Hypothalamus (tissue), 51 donors: ENCODE measurements at regions not wholly inside any gene's neighbourhood (a gene's known extent, or its start where the extent isn't known, plus 50 kb on each side); places are given as distances from the start of the nearest gene placed in this dataset.

Source experiments
- DNase-seq, 51 donors: peaks; one replicate each; lab custom pipeline; 2025; lab: John Stamatoyannopoulos, UW

DNA sequence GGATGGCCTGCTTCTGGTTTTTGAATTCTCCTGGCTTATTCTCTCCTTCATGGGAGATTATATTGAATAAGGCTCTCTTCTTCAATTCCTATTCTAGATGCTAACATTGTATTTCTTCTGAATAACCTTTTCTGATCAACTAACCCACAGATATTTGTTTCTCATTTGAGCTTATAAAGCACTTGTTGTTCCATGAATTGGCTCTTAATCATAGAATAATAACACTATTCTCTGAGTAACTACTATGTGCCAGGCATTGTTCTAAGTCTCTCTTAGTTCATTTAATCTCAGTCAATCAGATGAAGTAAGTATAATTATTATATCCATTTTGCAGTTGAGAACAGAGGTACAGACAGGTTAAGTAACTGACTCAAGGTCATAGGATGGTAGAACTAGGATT, 136.3 kb upstream of the MLIP start:
- no peak for DNase-seq

DNA sequence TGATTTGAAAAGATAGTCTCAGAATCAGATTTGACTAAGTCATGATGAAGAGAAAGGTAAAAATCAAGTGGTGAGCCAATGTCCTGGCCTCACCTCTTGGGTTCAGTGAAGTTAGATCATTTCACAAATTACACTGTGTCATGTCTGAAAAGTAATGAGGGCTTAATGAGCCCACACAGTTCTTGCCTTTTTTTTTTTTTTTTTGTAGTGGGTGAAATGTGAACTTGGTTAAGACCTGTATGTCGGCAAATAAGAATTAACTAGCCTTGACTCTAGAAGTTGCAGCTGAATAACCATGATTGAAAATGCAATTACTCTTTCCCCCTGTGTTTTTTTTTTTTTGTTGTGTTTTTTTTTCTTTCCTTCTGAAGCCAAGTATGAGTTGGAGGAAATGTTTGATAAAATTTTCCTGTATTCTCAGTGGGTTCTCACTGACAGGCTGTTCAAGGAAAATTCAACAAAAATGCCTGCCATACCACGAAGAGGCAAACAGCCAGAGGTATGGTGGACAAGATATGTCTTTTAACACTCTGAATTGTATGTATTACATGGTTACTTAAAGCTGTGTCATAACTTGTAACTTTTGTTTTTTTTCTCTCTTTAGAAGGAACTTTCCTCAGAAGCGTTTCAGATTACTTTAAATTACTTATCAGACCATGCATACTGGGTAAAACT, 135.2 kb upstream of the MLIP start:
- DNase-seq, result no peak

DNA sequence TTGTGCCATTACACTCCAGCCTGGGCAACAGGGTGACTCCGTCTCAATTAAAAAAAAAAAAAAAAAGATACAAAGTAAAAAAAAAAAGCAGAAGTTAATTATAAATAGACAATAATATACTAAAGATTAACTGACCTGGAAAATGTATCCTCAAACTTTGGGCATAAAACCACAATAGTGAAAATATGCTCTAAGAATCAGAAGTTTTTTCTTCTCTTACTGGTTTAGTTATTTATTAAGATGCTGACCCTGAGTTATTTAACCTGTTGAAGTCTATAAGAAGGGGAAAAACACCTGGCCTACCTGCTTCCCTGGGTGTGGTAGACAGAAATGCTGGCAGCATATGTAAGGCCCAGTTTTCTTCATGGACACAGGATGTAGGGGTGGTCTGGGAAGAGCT, 133.7 kb upstream of the MLIP start:
- no peak for DNase-seq

DNA sequence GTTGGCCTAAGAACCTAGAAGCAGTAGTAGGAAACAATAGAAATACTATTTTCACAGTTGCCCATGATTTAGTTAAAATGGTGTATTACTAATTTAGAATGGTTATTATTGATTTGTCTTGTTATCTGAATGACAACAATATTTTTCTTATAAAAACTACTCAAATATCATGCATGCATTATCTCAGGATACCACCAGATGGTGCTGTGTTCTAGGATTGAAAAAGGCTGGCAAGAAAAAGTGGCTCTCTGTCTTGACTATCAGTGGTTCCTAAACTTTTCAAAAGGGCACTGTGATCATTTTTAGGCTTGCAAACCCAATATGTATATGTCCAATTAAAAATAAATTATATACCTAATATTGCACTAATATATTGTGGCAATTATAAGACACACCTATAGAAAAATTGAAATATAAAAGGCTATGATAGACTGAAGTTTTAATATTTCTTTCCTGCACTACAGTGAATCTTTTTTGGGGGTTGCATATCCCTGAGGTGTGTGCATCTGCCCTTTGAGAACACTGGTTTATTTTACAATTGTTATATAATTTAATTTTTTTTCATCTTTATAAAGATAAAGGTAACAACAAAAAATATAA, 131.7 kb upstream of the MLIP start:
- peak in 4 of 51 donors; percentile 1 to 23 (median 4) for DNase-seq

DNA sequence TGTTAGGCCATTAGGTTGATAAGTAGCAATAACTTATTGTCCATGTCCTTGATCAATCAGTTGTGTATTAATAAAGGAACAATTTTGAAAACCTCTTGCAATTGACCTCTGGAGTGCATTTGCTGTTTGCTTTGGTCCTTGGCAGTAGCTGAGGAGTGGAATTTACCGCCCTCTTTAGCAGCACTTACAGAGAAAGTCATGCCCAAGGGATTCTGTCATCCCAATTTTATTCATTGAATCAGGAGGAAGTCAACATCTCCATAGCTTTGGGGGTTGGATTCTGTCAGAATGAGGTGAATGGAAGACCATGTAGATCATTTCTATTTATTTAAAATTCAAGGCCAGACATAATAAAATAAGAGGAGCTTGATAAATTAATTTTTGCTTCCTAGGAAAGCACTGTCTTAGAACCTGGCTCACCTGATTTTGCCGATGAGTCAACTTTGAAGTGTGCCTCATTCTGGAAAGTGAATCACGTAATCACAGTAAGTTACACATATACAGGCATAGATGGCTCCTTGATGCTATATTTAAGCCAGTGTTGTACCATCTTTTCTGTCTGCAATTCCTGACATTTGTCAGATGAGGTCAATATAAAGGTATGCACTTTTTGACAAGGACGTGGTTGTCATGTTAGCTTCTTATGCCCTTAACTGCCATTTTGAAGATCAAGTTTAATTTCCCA, 128.7 kb upstream of the MLIP start:
- peak in 1 of 51 donors; percentile 2 for DNase-seq

DNA sequence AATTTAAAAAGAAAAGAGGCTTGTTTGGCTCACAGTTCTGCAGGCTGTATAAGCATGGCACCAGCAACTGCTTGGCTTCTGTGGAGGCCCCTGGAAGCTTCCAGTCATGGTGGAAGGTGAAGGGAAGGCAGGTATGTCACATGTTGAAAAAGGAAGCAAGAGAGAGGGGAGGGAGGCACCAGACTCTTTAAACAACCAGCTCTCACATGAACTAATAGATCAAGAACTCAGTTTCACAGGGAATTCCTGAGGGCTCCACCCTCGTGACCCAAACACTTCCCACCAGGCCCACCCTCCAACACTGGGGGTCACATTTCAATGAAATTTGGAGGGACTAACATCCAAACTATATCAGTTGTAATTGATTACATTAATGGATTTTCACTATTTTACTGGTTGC, 127.9 kb upstream of the MLIP start:
- no peak for DNase-seq

DNA sequence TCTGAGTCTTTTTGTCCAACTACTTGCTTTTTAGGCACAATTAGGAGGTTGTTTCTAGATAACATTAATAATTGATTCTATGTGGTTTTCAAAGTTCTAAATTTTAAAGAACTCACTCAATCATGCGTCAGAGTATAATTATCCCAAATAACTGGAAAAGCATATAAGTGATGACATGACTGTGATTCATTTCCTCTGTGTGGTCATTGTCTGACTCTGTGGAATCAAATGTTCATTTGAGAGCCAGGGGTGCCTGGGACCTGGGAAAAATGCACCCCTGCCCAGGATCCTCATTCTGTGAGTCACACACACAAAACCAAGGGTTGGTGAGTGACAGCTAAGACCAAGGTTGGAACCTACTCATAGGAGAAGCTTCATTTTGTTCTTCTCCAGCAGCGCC, 127.1 kb upstream of the MLIP start:
- no peak for DNase-seq

DNA sequence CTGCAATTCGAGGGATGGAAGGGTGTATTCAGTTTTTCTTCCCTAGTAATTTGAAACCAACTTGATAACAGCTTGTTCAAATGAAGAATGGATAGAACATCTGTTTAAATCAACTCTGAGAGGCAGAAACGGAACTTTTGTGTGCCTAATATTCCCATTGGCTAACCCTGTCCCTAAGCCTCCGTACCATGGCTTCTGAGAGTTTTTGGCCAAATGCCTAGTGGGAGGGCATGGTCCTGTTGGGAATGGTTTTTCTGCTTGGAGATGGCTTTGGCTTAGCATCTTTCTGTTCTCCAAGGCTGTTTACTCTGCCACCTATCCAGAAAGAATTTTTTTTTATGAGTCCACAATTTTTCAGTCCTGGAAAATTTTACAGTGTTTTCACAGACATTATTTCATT, 126.7 kb upstream of the MLIP start:
- no peak for DNase-seq

DNA sequence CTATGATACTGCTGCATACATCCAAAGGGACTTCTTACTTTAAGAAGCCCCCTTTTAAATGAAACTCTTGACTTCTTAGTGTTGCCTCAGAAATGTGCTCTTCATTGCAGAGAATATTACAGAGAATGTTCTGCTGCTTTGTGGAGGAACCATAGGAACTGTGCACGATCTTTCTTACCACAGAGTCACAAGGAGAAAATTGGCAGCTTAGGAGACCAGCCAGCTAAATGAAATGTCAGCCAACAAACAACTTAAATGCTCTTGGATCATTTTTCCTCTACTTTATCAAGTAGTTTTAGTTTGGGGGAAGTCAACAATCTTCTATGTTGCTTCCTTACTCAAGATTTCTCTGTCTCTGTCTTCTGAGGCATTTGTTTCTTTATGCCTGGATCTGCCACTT, 125.9 kb upstream of the MLIP start:
- no peak for DNase-seq

DNA sequence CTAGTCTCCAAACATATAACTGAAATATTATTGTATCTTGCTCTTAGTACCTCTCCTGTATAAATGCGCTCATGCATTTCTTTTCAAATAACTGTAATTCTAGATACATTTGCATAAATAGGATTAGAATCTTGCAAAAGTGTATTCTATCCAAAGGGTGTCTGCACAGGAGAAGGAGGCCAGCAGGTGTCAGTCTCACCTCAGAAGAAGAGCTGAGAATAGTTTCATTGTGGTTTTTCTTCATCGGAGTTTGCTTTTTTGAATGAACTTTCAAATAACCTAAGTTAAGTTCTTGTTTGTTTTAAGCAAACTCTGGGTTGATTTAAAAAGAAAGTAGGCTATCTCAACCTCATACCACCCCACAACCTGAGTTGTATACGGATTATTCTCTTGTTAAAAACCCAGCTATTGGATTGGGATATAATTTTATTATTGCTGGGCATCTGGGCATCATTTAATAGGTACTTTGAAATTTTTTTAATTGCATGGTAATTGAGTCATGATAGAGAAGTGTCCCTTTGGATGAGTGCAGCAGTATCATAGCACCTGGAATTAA, 125.0 kb upstream of the MLIP start:
- DNase-seq, result peak in 16 of 51 donors; percentile 1 to 42 (median 10)

DNA sequence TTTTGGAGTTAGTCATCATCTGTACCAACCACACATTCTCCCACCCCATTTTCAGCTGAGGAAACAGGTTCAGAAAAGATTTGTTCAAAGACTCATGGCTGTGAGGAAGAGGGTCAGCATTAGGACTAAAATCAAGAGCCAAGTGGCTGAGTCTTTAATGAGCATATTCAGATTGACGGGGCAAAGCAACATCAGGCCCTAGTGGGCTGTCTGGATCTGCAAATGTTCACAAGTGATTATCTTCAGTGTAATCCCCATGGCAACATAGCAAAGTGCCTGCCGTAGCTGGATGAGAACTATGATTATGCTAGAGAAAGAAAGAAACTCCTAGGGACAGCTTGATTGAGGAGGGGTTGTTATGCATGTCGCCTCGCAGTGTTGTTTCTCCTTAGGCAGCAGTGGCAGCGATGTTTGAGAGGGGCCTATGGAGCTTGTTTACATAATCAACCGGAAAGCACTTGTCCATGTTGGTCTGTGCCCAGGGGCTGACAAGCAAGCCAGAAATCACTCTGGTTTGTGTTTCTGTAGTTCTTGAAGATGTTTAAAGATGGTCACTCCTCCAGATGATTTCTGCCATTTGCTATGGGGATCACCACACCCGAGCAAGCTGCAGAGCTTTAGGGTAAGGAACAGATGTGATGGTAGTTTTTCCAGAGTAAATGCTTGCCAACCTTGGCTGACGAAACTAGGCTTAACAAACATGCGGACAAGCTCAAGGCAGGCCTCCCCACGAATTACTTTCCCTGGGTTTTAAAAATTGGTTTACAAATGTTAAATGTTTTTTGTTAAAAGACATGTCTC, 124.3 kb upstream of the MLIP start:
- DNase-seq, result peak in 8 of 51 donors; percentile 1 to 45 (median 6)

DNA sequence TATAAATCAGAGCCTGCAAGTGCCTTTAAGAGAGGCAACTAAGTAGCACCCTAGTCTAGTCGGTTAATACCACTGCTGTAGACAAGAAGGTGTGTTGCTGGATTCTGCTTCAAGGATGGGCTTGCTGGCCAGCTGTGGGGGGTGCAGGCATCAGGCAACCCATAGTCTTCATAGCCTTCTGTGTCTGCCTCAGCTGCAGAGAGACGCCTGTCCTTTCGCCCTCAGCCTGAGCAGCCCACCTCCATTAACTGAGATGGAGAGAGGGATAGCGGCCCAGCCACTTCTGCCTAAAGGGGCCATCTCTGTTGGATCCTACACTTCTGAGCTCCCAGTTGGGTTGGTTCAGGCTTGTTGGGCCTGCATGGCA, 123.7 kb upstream of the MLIP start:
- no peak for DNase-seq

DNA sequence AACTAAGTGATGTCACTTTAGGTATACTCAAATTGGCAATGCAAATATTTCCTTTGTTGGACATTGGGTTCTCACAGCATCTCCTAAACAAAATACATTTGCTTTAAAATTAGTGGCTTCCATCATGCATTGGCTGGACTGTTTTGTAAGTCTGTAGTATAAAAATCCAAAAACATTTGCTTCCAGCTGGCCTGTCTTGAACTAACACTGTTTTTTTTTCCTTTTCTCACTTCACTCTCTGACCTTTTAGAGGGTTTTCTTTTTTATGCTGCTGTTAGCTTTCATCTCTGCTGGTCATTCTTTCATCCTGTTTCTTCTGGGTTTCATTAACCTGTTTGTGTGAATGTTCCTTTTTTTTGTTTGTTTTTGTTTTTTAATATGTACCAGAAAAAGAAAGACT, 121.7 kb upstream of the MLIP start:
- DNase-seq, result no peak

DNA sequence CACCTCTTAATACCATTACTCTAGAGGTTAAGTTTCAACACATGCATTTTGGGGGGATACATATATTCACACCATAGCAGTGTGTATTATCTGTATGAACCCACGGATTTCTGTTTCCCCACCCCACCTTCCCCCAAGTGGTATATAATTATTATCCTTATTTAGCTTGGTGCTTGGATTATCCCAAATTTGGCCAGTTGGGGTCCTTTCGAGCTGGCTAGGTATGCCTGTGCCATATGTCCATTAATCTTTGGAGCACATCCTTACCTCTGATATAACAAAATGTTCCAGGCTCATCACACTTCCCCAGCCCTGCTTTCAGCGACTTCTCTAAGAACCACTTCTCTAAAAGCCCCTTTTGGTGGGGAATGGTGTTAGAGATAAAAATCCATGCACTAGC, 118.7 kb upstream of the MLIP start:
- DNase-seq, result no peak

DNA sequence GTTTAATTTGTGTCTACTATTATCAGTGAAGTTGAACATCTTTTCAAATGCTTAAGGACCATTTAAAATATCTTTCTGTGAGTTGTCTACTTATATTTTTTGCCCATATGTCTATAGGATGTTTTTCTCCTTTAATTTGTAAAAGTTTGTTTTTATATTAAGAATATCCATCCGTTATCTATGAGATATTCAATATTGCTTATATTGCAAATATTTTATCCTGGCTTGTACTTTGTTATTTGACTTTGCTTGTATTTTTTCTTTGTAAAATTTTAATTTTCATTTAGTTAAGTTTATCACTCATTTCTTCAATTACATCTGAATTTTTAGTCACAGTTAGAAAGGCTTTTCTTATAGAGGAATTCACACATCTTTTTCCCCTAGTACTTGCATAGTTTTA, 117.0 kb upstream of the MLIP start:
- no peak for DNase-seq

DNA sequence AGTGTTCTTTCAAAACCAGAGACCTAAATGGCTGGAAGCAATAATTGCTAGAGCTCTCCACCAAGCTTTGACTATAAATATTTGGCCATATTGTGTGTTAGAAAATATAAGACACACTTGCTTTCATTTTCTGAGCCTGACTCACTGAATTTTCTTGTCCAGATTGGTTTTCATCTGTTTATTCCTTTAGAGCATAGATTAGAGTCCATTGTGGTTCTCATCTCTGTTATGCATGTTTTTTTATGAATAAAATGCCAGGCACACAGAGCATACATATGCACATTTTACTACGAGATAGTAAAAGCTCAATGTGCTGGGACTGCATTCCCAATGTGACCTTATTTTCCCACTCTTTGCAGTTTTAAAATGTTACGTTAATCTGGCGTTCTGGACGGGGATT, 115.3 kb upstream of the MLIP start:
- no peak for DNase-seq

DNA sequence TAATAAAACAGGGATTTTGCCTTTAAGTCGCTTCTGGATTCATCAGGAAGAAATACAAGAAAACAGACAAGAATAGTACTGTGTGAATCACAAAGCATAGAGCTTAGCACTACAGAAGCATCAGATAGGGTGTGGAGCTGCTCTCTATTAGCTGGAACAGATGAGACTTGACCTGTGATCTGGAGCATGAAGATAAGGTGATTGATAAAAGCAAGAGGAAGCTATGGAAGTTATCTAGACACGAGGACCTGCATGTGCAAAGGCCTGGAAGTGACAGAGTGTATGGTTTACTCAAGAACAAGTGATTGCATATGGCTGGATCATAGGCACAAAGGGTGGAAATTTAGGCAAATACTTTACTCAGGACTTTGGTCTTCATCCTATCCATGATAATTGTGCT, 112.9 kb upstream of the MLIP start:
- DNase-seq, result no peak

DNA sequence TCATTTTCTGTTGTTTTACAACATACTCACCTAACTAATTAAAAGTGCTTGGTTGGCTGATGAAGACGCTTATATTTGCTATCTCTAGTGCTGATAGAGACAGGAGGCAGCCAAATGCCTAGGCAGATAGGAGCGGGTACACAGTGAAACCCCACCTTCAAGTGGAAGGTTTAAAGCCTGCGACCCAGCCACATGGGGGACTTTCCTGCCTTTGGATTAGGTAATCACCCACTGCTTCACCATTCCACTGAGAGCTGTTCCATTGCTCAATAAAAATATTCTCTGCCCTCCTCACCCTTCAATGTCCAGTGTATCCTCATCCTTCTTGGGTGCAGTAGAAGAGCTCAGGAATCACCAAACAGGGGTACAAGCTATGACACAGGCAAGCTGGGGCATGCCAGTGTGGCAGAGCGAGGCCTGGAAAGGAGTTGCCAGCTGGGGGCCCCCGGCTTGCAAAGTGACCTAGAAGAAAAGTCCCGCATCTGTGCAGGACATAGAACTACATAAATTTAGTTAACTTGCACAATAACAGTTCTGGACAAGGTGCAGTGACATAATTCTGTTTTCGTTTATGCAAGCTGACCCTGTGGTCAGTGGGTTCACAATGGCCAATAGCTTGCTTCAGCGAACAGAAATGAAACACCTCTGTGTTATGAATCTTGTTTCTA, 112.0 kb upstream of the MLIP start:
- no peak for DNase-seq

DNA sequence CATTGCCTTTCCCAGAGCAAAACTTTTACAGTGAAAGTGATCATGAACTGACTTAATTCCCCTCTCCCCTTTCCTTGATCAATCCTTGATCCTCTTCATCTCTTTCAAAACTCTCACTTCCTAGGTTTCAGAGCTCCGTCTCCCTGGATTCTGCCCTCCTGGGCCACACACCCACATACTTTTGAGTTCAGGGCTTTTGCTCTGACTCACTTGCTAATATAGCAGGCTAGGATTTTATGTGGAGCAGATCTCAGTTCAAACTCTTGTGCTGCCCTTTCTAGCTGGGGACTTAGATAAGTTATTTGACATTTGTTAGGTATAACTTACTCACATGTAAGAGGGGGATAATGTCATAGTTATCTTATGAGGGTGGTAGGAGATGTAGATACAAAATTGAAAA, 109.1 kb upstream of the MLIP start:
- DNase-seq, result no peak

DNA sequence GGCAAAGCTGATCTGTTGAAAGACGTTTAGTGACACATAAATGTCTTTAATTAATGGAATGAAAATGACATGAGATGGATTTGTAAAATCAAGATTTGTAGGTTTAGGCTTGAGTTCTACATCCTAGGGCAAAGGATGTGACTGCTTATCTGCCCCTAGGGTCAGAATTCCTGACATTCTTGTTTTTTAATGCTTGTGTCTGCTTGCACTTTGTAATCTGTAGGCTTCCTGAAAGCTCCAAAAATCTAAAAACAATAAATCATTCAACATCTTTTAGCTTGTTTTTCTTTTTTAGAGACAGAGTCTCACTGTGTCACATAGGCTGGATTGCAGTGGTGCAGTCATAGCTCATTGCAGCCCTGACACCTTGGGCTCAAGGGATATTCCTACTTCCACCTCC, 107.9 kb upstream of the MLIP start:
- no peak for DNase-seq

DNA sequence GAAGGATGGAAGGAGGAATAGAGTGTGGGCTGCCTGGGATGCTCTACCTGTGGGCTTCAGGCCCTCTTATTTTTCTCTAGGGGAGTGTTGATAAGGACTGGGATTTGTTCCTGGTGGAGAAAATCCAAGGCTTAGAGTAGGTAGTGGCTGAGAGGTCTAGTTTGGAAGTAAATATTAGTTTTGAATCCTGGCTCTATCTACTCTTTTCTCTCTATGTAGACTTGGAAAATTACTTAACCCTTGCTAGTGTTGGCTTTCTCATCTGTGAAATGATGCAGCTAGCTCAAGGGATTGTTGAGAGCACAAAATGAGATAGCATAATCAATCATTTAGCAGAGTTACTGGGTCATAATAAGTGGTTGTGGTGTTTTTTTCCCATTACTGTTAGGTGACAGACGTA, 102.7 kb upstream of the MLIP start:
- DNase-seq, result no peak
